HCT116 (cell line): ENCODE measurements at regions not wholly inside any gene's neighbourhood (a gene's known extent, or its start where the extent isn't known, plus 50 kb on each side); places are given as distances from the start of the nearest gene placed in this dataset.

Source experiments
- CEBPB ChIP-seq: IDR thresholded peaks from 2 replicates; pipeline ENCODE4 v1.6.1; 2012; ENCODE audit warnings: low read depth
- EGR1 ChIP-seq: IDR thresholded peaks from 2 replicates; pipeline ENCODE4 v1.6.1; 2012; ENCODE audit warnings: low read depth
- EZH2phosphoT487 ChIP-seq: fragments of 200-600 bp; IDR thresholded peaks from 2 replicates; pipeline ENCODE4 v1.6.1; 2018; ENCODE audit warnings: antibody characterized with exemption, borderline replicate concordance
- POLR2A ChIP-seq: IDR thresholded peaks from 2 replicates; pipeline ENCODE4 v1.7.0; 2011; ENCODE audit warnings: borderline replicate concordance; ENCODE audit not compliant: insufficient read depth, insufficient read length; ENCODE audit errors: extremely low read depth
- POLR2AphosphoS5 ChIP-seq: IDR thresholded peaks from 2 replicates; pipeline ENCODE4 v1.6.1; 2011; ENCODE audit warnings: mild to moderate bottlenecking, low read depth, low read length, moderate library complexity
- RAD21 ChIP-seq: IDR thresholded peaks from 2 replicates; pipeline ENCODE4 v1.6.1; 2012; ENCODE audit warnings: low read depth, mild to moderate bottlenecking
- SRF ChIP-seq: IDR thresholded peaks from 2 replicates; pipeline ENCODE4 v1.6.1; 2012; ENCODE audit warnings: low read depth
- TCF7L2 ChIP-seq: IDR thresholded peaks from 2 replicates; pipeline ENCODE4 v1.7.0; 2011; ENCODE audit warnings: borderline replicate concordance, inconsistent platforms; ENCODE audit not compliant: insufficient read depth, insufficient read length; ENCODE audit errors: extremely low read depth
- ZFX ChIP-seq: fragments of 450-650 bp; IDR thresholded peaks from 2 replicates; pipeline ENCODE4 v1.6.1; 2017
- ZNF274 ChIP-seq: fragments of 200-500 bp; sonication (Bioruptor generic); IDR thresholded peaks from 2 replicates; pipeline ENCODE4 v1.6.1; 2014; ENCODE audit warnings: mild to moderate bottlenecking, low read depth, low read length, inconsistent platforms
- TF ChIP-seq, protein P1 (sequence below), 3 experiments: fragments of 200-600 bp in 1 of 3; sonication (generic) in 1 of 3; IDR thresholded peaks in 2 of 3; conservative IDR thresholded peaks in 1 of 3; 2 replicates each; pipeline ENCODE4 v1.5.1; 2012 to 2017; ENCODE audit warnings: low read depth in 2 of 3, low read length in 2 of 3, antibody characterized with exemption in 1 of 3, borderline replicate concordance in 1 of 3, control low read depth in 1 of 3, mild to moderate bottlenecking in 1 of 3, mixed read lengths in 1 of 3, mixed run types in 1 of 3, moderate library complexity in 1 of 3; ENCODE audit not compliant: insufficient read depth in 1 of 3
- TF ChIP-seq, protein P2 (sequence below): IDR thresholded peaks from 2 replicates; pipeline ENCODE4 v1.6.1; 2012
- TF ChIP-seq, protein P3 (sequence below): IDR thresholded peaks from 2 replicates; pipeline ENCODE4 v1.6.1; 2012; ENCODE audit warnings: low read depth

GRCh38 chr4:115749404-115749803 lies 636.0 kb upstream of the NDST4 start:
- TF ChIP-seq POLR2AphosphoS5, result no peak
- TF ChIP-seq RAD21, result no peak
- TF ChIP-seq ZNF274, result no peak
- TF ChIP-seq, protein P1, sequence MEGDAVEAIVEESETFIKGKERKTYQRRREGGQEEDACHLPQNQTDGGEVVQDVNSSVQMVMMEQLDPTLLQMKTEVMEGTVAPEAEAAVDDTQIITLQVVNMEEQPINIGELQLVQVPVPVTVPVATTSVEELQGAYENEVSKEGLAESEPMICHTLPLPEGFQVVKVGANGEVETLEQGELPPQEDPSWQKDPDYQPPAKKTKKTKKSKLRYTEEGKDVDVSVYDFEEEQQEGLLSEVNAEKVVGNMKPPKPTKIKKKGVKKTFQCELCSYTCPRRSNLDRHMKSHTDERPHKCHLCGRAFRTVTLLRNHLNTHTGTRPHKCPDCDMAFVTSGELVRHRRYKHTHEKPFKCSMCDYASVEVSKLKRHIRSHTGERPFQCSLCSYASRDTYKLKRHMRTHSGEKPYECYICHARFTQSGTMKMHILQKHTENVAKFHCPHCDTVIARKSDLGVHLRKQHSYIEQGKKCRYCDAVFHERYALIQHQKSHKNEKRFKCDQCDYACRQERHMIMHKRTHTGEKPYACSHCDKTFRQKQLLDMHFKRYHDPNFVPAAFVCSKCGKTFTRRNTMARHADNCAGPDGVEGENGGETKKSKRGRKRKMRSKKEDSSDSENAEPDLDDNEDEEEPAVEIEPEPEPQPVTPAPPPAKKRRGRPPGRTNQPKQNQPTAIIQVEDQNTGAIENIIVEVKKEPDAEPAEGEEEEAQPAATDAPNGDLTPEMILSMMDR (IDR thresholded peaks at IDR 0.05 in 2 of 3, conservative IDR thresholded peaks at IDR 0.05 in 1 of 3; ENCODE audit: borderline replicate concordance in 1 of 3, insufficient read depth in 1 of 3, low read depth in 2 of 3, low read length in 2 of 3), result no peak
- TF ChIP-seq POLR2A, result no peak
- no peak for TF ChIP-seq TCF7L2
- TF ChIP-seq, protein P2, sequence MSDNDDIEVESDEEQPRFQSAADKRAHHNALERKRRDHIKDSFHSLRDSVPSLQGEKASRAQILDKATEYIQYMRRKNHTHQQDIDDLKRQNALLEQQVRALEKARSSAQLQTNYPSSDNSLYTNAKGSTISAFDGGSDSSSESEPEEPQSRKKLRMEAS, result no peak
- TF ChIP-seq EZH2phosphoT487, result no peak
- TF ChIP-seq EGR1, result no peak
- TF ChIP-seq, protein P3, sequence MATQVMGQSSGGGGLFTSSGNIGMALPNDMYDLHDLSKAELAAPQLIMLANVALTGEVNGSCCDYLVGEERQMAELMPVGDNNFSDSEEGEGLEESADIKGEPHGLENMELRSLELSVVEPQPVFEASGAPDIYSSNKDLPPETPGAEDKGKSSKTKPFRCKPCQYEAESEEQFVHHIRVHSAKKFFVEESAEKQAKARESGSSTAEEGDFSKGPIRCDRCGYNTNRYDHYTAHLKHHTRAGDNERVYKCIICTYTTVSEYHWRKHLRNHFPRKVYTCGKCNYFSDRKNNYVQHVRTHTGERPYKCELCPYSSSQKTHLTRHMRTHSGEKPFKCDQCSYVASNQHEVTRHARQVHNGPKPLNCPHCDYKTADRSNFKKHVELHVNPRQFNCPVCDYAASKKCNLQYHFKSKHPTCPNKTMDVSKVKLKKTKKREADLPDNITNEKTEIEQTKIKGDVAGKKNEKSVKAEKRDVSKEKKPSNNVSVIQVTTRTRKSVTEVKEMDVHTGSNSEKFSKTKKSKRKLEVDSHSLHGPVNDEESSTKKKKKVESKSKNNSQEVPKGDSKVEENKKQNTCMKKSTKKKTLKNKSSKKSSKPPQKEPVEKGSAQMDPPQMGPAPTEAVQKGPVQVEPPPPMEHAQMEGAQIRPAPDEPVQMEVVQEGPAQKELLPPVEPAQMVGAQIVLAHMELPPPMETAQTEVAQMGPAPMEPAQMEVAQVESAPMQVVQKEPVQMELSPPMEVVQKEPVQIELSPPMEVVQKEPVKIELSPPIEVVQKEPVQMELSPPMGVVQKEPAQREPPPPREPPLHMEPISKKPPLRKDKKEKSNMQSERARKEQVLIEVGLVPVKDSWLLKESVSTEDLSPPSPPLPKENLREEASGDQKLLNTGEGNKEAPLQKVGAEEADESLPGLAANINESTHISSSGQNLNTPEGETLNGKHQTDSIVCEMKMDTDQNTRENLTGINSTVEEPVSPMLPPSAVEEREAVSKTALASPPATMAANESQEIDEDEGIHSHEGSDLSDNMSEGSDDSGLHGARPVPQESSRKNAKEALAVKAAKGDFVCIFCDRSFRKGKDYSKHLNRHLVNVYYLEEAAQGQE, result no peak
- TF ChIP-seq CEBPB, result no peak
- TF ChIP-seq SRF, result no peak
- TF ChIP-seq ZFX, result no peak
